Osteoblast (primary cell): ENCODE measurements at regions not wholly inside any gene's neighbourhood (a gene's known extent, or its start where the extent isn't known, plus 50 kb on each side); places are given as distances from the start of the nearest gene placed in this dataset.
A peak's percentile ranks its signal among the peaks of the same experiment; 100 is the strongest.

ENCODE experiments used
- DNase-seq: peaks from one replicate; pipeline ENCODE4 v3.0.0; 2011; ENCODE audit warnings: low spot score, mixed read lengths; ENCODE audit not compliant: insufficient read length; ENCODE audit errors: missing footprints
- H2AFZ ChIP-seq: 2 replicates; pipeline ENCODE4 v1.6.0; 2011; ENCODE audit warnings: mild to moderate bottlenecking, low read length
- H3K27ac ChIP-seq: 2 replicates; pipeline ENCODE4 v1.5.1; 2011; ENCODE audit warnings: mild to moderate bottlenecking, low read depth, low read length, moderate library complexity
- H3K27me3 ChIP-seq: 2 replicates; pipeline ENCODE4 v1.6.0; 2012; ENCODE audit warnings: mild to moderate bottlenecking, control low read depth, inconsistent platforms, low read length, moderate library complexity; ENCODE audit not compliant: insufficient read depth
- H3K36me3 ChIP-seq: 2 replicates; pipeline ENCODE4 v1.5.1; 2011; ENCODE audit warnings: mild to moderate bottlenecking, low read length, control low read depth, moderate library complexity; ENCODE audit not compliant: insufficient read depth
- H3K4me1 ChIP-seq: 2 replicates; pipeline ENCODE4 v1.5.1; 2011; ENCODE audit warnings: mild to moderate bottlenecking, low read length, control low read depth, moderate library complexity; ENCODE audit not compliant: insufficient read depth
- H3K4me2 ChIP-seq: 2 replicates; pipeline ENCODE4 v1.6.0; 2011; ENCODE audit warnings: mild to moderate bottlenecking, low read length; ENCODE audit not compliant: insufficient read depth
- H3K4me3 ChIP-seq: fragments of 200-600 bp; sonication (generic); 3 replicates; pipeline ENCODE4 v1.5.1; 2012; ENCODE audit warnings: mild to moderate bottlenecking, low read length, inconsistent platforms; ENCODE audit not compliant: insufficient read depth
- H3K79me2 ChIP-seq: 2 replicates; pipeline ENCODE4 v1.6.0; 2012; ENCODE audit warnings: mild to moderate bottlenecking, low read length, control low read depth, inconsistent platforms; ENCODE audit not compliant: insufficient read depth
- H3K9me3 ChIP-seq: 2 replicates; pipeline ENCODE4 v1.5.1; 2011; ENCODE audit warnings: low read depth, low read length, control low read depth
- H4K20me1 ChIP-seq: 2 replicates; pipeline ENCODE4 v1.6.0; 2012; ENCODE audit warnings: mild to moderate bottlenecking, low read length, control low read depth; ENCODE audit not compliant: insufficient read depth
- TF ChIP-seq, protein P1 (sequence below): IDR thresholded peaks from 2 replicates; pipeline ENCODE4 v1.5.1; 2011; ENCODE audit warnings: mild to moderate bottlenecking, low read depth, low read length, moderate library complexity; ENCODE audit errors: extremely low read depth

DNA sequence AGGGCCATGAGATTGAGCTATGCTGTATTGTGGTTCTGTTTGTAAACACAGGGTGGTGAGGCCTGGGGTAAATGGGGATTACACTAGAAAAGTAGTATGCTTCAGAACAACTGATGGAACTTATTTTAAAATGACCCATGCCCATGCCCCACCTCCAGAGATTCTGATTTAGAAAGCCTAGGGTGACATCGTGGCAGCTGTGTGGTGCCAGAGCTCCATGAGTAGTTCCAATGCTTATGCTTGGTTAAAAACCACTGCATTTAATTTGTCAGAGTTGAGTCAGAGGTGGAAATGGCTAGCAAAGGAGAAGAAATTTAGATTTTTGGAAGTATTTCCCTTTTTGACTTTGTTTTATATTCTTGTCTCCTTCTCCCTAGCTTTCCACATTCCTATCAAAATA lies 63.4 kb upstream of the PDE5A start:
- H3K4me2 ChIP-seq = peak overlapping the region; percentile 65
- H3K27ac ChIP-seq = peak overlapping the region; percentile 61

GRCh38 chr4:119690871-119691270 lies 62.3 kb upstream of the PDE5A start:
- no peaks in the 10 kb centered on the region for H4K20me1 ChIP-seq
- no peak overlapping the region for H3K27ac ChIP-seq
- TF ChIP-seq, protein P1, sequence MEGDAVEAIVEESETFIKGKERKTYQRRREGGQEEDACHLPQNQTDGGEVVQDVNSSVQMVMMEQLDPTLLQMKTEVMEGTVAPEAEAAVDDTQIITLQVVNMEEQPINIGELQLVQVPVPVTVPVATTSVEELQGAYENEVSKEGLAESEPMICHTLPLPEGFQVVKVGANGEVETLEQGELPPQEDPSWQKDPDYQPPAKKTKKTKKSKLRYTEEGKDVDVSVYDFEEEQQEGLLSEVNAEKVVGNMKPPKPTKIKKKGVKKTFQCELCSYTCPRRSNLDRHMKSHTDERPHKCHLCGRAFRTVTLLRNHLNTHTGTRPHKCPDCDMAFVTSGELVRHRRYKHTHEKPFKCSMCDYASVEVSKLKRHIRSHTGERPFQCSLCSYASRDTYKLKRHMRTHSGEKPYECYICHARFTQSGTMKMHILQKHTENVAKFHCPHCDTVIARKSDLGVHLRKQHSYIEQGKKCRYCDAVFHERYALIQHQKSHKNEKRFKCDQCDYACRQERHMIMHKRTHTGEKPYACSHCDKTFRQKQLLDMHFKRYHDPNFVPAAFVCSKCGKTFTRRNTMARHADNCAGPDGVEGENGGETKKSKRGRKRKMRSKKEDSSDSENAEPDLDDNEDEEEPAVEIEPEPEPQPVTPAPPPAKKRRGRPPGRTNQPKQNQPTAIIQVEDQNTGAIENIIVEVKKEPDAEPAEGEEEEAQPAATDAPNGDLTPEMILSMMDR = no peak
- no peak for DNase-seq
- H3K4me3 ChIP-seq = no peak overlapping the region
- peaks cover 21% of the 10 kb centered on the region for H3K4me1 ChIP-seq
- no peaks in the 10 kb centered on the region for H3K79me2 ChIP-seq
- no peaks in the 10 kb centered on the region for H3K36me3 ChIP-seq
- H2AFZ ChIP-seq = no peak overlapping the region
- no peaks in the 10 kb centered on the region for H3K27me3 ChIP-seq
- H3K4me2 ChIP-seq = no peak overlapping the region
- no peaks in the 10 kb centered on the region for H3K9me3 ChIP-seq

More for the DNA sequence above, 63.4 kb upstream of the PDE5A start:
- H2AFZ ChIP-seq = peak overlapping the region; percentile 72
- no peaks in the 10 kb centered on the region for H4K20me1 ChIP-seq
- no peak overlapping the region for H3K4me3 ChIP-seq
- peaks cover 21% of the 10 kb centered on the region for H3K4me1 ChIP-seq
- no peaks in the 10 kb centered on the region for H3K9me3 ChIP-seq
- no peaks in the 10 kb centered on the region for H3K27me3 ChIP-seq
- no peak for DNase-seq
- no peaks in the 10 kb centered on the region for H3K36me3 ChIP-seq
- TF ChIP-seq, protein P1 = peak; percentile 53
- no peaks in the 10 kb centered on the region for H3K79me2 ChIP-seq

DNA sequence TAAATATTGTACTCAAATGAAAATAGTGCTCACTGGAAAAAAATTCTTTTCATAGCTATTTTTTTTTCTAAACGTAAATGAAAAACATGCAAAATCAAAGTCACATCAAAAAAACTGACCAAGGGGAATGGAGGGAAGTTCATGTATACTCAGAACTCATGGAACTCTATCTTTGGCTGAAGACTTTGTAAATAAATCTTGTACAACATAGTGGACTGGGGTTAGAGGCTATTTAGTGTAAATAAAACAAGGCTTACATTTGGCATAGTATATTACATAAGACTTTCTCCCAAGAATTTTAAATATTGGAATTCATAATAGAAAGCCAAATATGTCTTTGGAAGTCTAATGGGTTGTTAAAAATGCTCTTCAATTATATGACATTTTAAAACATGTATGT lies 59.8 kb upstream of the PDE5A start:
- Histone ChIP-seq H2AFZ (no peak overlapping the region), H3K4me1 (peaks cover 31% of the 10 kb centered on the region), H3K27ac (no peak overlapping the region), H3K4me3 (no peak overlapping the region), H3K36me3 (no peaks in the 10 kb centered on the region), H3K27me3 (no peaks in the 10 kb centered on the region), H4K20me1 (no peaks in the 10 kb centered on the region), H3K79me2 (no peaks in the 10 kb centered on the region), H3K9me3 (no peaks in the 10 kb centered on the region), H3K4me2 (no peak overlapping the region)
- no peak for DNase-seq
- TF ChIP-seq, protein P1 = no peak

DNA sequence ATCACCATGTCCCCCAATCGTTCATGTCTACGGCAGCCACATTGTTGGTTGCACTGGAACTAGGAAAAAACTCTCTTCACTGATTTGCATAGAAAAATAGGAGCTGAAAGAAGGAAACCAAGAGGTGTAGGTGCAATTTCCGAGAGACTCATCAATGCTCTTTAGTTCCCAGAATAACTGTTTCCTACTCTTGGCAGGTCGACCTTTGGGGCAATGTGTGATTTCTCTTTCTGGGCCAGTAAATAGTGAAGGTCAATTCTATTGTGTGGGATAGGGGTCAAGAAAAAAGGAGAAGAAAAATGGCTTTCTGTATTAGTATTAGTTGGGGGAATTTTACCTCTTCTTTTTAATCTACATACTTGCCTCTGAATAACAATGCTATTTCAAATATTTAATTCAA lies 55.9 kb upstream of the PDE5A start:
- no peaks in the 10 kb centered on the region for H4K20me1 ChIP-seq
- H3K4me2 ChIP-seq = no peak overlapping the region
- no peaks in the 10 kb centered on the region for H3K79me2 ChIP-seq
- H3K4me3 ChIP-seq = no peak overlapping the region
- TF ChIP-seq, protein P1 = no peak
- no peaks in the 10 kb centered on the region for H3K27me3 ChIP-seq
- no peak overlapping the region for H2AFZ ChIP-seq
- H3K9me3 ChIP-seq = no peaks in the 10 kb centered on the region
- no peak for DNase-seq
- H3K36me3 ChIP-seq = no peaks in the 10 kb centered on the region
- H3K4me1 ChIP-seq = peaks cover 22% of the 10 kb centered on the region
- no peak overlapping the region for H3K27ac ChIP-seq
